GM19035 (cell line): ENCODE measurements at regions not wholly inside any gene's neighbourhood (a gene's known extent, or its start where the extent isn't known, plus 50 kb on each side); places are given as distances from the start of the nearest gene placed in this dataset.

Source experiments
- ATAC-seq: cut with Tn5 transposase; IDR thresholded peaks from one replicate; pipeline ENCODE4 v1.9.1; 2021; ENCODE audit not compliant: unreplicated experiment

- ATAC-seq: no peak
These were observed 120.9 kb upstream of the MLN start for GRCh38 chr6:33924681-33925080.

GRCh38 chr6:33923857-33924514, 120.2 kb upstream of the MLN start:
- ATAC-seq: no peak

- ATAC-seq: no peak
These were observed 117.9 kb upstream of the MLN start for GRCh38 chr6:33921745-33922144.

- ATAC-seq: no peak
These were observed 114.4 kb upstream of the MLN start for GRCh38 chr6:33918175-33918695.

- ATAC-seq: no peak
These were observed 111.3 kb upstream of the MLN start for GRCh38 chr6:33915134-33915533.

GRCh38 chr6:33914645-33915044, 110.8 kb upstream of the MLN start:
- ATAC-seq: no peak

GRCh38 chr6:33912195-33912594, 108.4 kb upstream of the MLN start:
- ATAC-seq: no peak

- no peak for ATAC-seq
These were observed 107.7 kb upstream of the MLN start for GRCh38 chr6:33911488-33911887.

- ATAC-seq: no peak
These were observed 106.8 kb upstream of the MLN start for GRCh38 chr6:33910594-33910993.

- no peak for ATAC-seq
These were observed 105.9 kb upstream of the MLN start for GRCh38 chr6:33909737-33910136.

- no peak for ATAC-seq
These were observed 104.2 kb upstream of the MLN start for GRCh38 chr6:33908025-33908424.

GRCh38 chr6:33907227-33907626, 103.4 kb upstream of the MLN start:
- ATAC-seq: no peak

- ATAC-seq: no peak
These were observed 102.6 kb upstream of the MLN start for GRCh38 chr6:33906439-33906838.

- no peak for ATAC-seq
These were observed 101.3 kb upstream of the MLN start for GRCh38 chr6:33905071-33905609.

GRCh38 chr6:33904747-33905065, 100.9 kb upstream of the MLN start:
- no peak for ATAC-seq

- peak; percentile 50 for ATAC-seq
These were observed 100.4 kb upstream of the MLN start for GRCh38 chr6:33904050-33904746.

GRCh38 chr6:33903579-33903978, 99.8 kb upstream of the MLN start:
- ATAC-seq: no peak

- ATAC-seq: no peak
These were observed 98.7 kb upstream of the MLN start for GRCh38 chr6:33902457-33902853.

GRCh38 chr6:33901822-33902456, 98.1 kb upstream of the MLN start:
- ATAC-seq: no peak

GRCh38 chr6:33898771-33899170, 95.0 kb upstream of the MLN start:
- no peak for ATAC-seq

GRCh38 chr6:33897189-33897780, 93.5 kb upstream of the MLN start:
- no peak for ATAC-seq
